Adrenal gland (tissue), 5 donors: ENCODE measurements at regions not wholly inside any gene's neighbourhood (a gene's known extent, or its start where the extent isn't known, plus 50 kb on each side); places are given as distances from the start of the nearest gene placed in this dataset.
"Not testable (repeated sequence)": the region's sequence is repeated elsewhere in the genome, so short reads cannot be mapped to it uniquely, and the experiment has no call there.

Source experiments
- POLR2A ChIP-seq, 2 donors: fragments of 450-650 bp; IDR thresholded peaks; one replicate each; pipeline ENCODE4 v1.6.1; 2017; ENCODE audit warnings: antibody characterized with exemption in 2 of 2, mild to moderate bottlenecking in 2 of 2, moderate library complexity in 1 of 2
- TF ChIP-seq, protein P1 (sequence below), 6 experiments: fragments of 450-650 bp in 4 of 6; fragments of 200-600 bp in 2 of 6; sonication (generic) in 1 of 6; IDR thresholded peaks; 1 replicate in 5 of 6; 2 replicates in 1 of 6; pipeline versions ENCODE4 v1.5.1 to v1.8.0; 2016 to 2021; ENCODE audit warnings: antibody characterized with exemption in 6 of 6, mild to moderate bottlenecking in 2 of 6, moderate library complexity in 1 of 6
- donor health status: DM: no; HTN: no; CAD: no.

- TF ChIP-seq, protein P1, sequence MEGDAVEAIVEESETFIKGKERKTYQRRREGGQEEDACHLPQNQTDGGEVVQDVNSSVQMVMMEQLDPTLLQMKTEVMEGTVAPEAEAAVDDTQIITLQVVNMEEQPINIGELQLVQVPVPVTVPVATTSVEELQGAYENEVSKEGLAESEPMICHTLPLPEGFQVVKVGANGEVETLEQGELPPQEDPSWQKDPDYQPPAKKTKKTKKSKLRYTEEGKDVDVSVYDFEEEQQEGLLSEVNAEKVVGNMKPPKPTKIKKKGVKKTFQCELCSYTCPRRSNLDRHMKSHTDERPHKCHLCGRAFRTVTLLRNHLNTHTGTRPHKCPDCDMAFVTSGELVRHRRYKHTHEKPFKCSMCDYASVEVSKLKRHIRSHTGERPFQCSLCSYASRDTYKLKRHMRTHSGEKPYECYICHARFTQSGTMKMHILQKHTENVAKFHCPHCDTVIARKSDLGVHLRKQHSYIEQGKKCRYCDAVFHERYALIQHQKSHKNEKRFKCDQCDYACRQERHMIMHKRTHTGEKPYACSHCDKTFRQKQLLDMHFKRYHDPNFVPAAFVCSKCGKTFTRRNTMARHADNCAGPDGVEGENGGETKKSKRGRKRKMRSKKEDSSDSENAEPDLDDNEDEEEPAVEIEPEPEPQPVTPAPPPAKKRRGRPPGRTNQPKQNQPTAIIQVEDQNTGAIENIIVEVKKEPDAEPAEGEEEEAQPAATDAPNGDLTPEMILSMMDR (IDR thresholded peaks at IDR 0.05): not testable (repeated sequence)
- TF ChIP-seq POLR2A (IDR thresholded peaks at IDR 0.05): not testable (repeated sequence)
These were observed 284.5 kb upstream of the POF1B start for GRCh38 chrX:85663970-85664369.
